Adrenal gland (tissue), 9 donors: ENCODE measurements at regions not wholly inside any gene's neighbourhood (a gene's known extent, or its start where the extent isn't known, plus 50 kb on each side); places are given as distances from the start of the nearest gene placed in this dataset.

Source experiments
- DNase-seq, 7 donors: peaks; one replicate each; pipeline ENCODE4 v3.0.0-alpha.2; 2019 to 2020
- H3K27ac ChIP-seq, 5 donors: fragments of 200-600 bp; sonication (generic) in 4 of 5; 1 replicate in 3 of 5; 2 replicates in 2 of 5; pipeline versions ENCODE4 v1.5.1 to v1.8.0; 2016 to 2020; ENCODE audit warnings: mild to moderate bottlenecking in 1 of 5
- H3K27me3 ChIP-seq: fragments of 200-600 bp; 2 replicates; pipeline ENCODE4 v1.8.0; 2021
- H3K36me3 ChIP-seq, 2 donors: fragments of 200-600 bp; replicated peaks in 1 of 2; 1 replicate in 1 of 2; 2 replicates in 1 of 2; pipeline versions ENCODE4 v1.5.1 to v1.8.0; 2018 to 2022
- H3K4me1 ChIP-seq, 2 donors: fragments of 200-600 bp; replicated peaks in 1 of 2; 1 replicate in 1 of 2; 2 replicates in 1 of 2; pipeline versions ENCODE4 v1.5.1 to v1.8.0; 2018 to 2021
- H3K4me3 ChIP-seq, 4 donors: fragments of 200-600 bp; sonication (generic) in 3 of 4; one replicate each; pipeline ENCODE4 v1.5.1; 2016 to 2018
- H3K9me3 ChIP-seq, 3 donors: fragments of 200-600 bp; sonication (generic) in 1 of 3; replicated peaks in 1 of 3; 1 replicate in 2 of 3; 2 replicates in 1 of 3; pipeline versions ENCODE4 v1.5.1 to v1.8.0; 2016 to 2021
- CTCF ChIP-seq, 6 experiments: fragments of 450-650 bp in 4 of 6; fragments of 200-600 bp in 2 of 6; sonication (generic) in 1 of 6; IDR thresholded peaks; 1 replicate in 5 of 6; 2 replicates in 1 of 6; pipeline versions ENCODE4 v1.5.1 to v1.8.0; 2016 to 2021; ENCODE audit warnings: antibody characterized with exemption in 6 of 6, mild to moderate bottlenecking in 2 of 6, moderate library complexity in 1 of 6
- POLR2A ChIP-seq, 2 donors: fragments of 450-650 bp; IDR thresholded peaks; one replicate each; pipeline ENCODE4 v1.6.1; 2017; ENCODE audit warnings: antibody characterized with exemption in 2 of 2, mild to moderate bottlenecking in 2 of 2, moderate library complexity in 1 of 2
- WGBS, 4 donors: extraction: QIAGEN DNeasy Blood & Tissue Kit in 2 of 4; methylation state at CpG; one replicate each; pipeline versions ENCODE4 v1.1.5 to v1.1.7; 2013 to 2017; 5-methylcytosine and 5-hydroxymethylcytosine counted together
- intact Hi-C, 2 donors: fragments of 100-400 bp; cut with DNase I; formaldehyde crosslinking; loops; one replicate each; pipeline versions ENCODE4 v1.14.1 to v1.15.0; 2022 to 2023
- donor health status: healthy with polysubstance abuse.
- donor health status: Bipolar disorder and iron deficiency.
- donor health status: DM: yes; HTN: yes; CAD: no.
- donor health status: DM: no; HTN: no; CAD: no.
- donor health status: DM: no; HTN: no; CAD: no.

GRCh38 chr9:74361508-74361907, 135.6 kb upstream of the RORB start:
- WGBS, 4 donors: 62 to 80% (median 71%) methylated on average over 1 of the region's 1 CpG

GRCh38 chr9:74362423-74362822, 134.7 kb upstream of the RORB start:
- no peaks in the 10 kb centered on the region for H3K27me3 ChIP-seq
- H3K4me1 ChIP-seq: no peaks in the 10 kb centered on the region
- intact Hi-C loops: no loop called here
- no peak overlapping the region for H3K4me3 ChIP-seq
- H3K36me3 ChIP-seq: no peaks in the 10 kb centered on the region
- H3K9me3 ChIP-seq: peaks cover 0 to 7% (median 0%) of the 10 kb centered on the region in 3 donors
- 70 to 78% (median 74%) methylated on average over 3 of the region's 3 CpGs for WGBS, 4 donors
- H3K27ac ChIP-seq: no peak overlapping the region
- TF ChIP-seq CTCF (IDR thresholded peaks at IDR 0.05): no peak
- no peak for TF ChIP-seq POLR2A (IDR thresholded peaks at IDR 0.05)
- no peak for DNase-seq

More at GRCh38 chr9:74361508-74361907, 135.6 kb upstream of the RORB start:
- TF ChIP-seq CTCF (IDR thresholded peaks at IDR 0.05) (no peak), POLR2A (IDR thresholded peaks at IDR 0.05) (no peak)
- Histone ChIP-seq H3K9me3 (peaks cover 0 to 7% (median 0%) of the 10 kb centered on the region in 3 donors), H3K4me1 (no peaks in the 10 kb centered on the region), H3K36me3 (no peaks in the 10 kb centered on the region), H3K27me3 (no peaks in the 10 kb centered on the region), H3K4me3 (no peak overlapping the region), H3K27ac (no peak overlapping the region)
- no peak for DNase-seq
- intact Hi-C loops: no loop called here

- Histone ChIP-seq H3K27me3 (no peaks in the 10 kb centered on the region), H3K9me3 (peaks cover 0 to 7% (median 0%) of the 10 kb centered on the region in 3 donors), H3K4me1 (no peaks in the 10 kb centered on the region), H3K27ac (no peak overlapping the region), H3K36me3 (no peaks in the 10 kb centered on the region), H3K4me3 (no peak overlapping the region)
- intact Hi-C loops: no loop called here
- DNase-seq: no peak
- TF ChIP-seq CTCF (IDR thresholded peaks at IDR 0.05) (no peak), POLR2A (IDR thresholded peaks at IDR 0.05) (no peak)
- WGBS, 4 donors: 27 to 56% (median 41%) methylated on average over 3 of the region's 3 CpGs
Measured at GRCh38 chr9:74366111-74366510, 131.0 kb upstream of the RORB start.

GRCh38 chr9:74369844-74370243, 127.3 kb upstream of the RORB start:
- WGBS, 4 donors: 51 to 59% (median 57%) methylated on average over 1 of the region's 1 CpG
- no peaks in the 10 kb centered on the region for H3K27me3 ChIP-seq

More at GRCh38 chr9:74369844-74370243, 127.3 kb upstream of the RORB start:
- intact Hi-C loops: no loop called here
- H3K4me1 ChIP-seq: no peaks in the 10 kb centered on the region
- no peak overlapping the region for H3K4me3 ChIP-seq
- no peak overlapping the region for H3K27ac ChIP-seq
- H3K9me3 ChIP-seq: no peaks in the 10 kb centered on the region
- DNase-seq: no peak
- no peaks in the 10 kb centered on the region for H3K36me3 ChIP-seq
- TF ChIP-seq POLR2A (IDR thresholded peaks at IDR 0.05) (no peak), CTCF (IDR thresholded peaks at IDR 0.05) (no peak)
